GM12874 (cell line): ENCODE measurements at regions not wholly inside any gene's neighbourhood (a gene's known extent, or its start where the extent isn't known, plus 50 kb on each side); places are given as distances from the start of the nearest gene placed in this dataset.

Experiments
- CTCF ChIP-seq: IDR thresholded peaks from 2 replicates; pipeline ENCODE4 v1.5.1; 2011; ENCODE audit warnings: low read depth, mild to moderate bottlenecking, control low read depth, low read length, moderate library complexity; ENCODE audit not compliant: insufficient read depth

DNA sequence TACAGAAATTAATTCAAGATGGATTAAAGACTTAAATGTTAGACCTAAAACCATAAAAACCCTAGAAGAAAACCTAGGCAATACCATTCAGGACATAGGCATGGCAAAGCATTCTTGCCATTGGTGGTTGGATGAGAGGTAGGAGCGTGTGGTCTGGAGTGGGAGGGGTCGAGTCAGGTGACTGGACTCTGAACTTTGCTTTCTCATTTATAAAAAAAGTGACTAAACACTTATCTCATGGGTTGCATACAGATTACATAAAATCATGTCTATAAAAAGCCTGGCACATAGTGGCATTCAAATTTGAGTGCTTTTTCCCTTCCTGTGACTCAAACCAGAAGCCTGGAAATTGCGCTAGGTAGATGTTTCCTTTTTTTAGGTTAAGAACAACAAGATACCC lies 159.7 kb upstream of the SHISA6 start:
- TF ChIP-seq CTCF: no peak

- TF ChIP-seq CTCF: no peak
These were observed 163.3 kb upstream of the SHISA6 start for GRCh38 chr17:11077673-11078072.

DNA sequence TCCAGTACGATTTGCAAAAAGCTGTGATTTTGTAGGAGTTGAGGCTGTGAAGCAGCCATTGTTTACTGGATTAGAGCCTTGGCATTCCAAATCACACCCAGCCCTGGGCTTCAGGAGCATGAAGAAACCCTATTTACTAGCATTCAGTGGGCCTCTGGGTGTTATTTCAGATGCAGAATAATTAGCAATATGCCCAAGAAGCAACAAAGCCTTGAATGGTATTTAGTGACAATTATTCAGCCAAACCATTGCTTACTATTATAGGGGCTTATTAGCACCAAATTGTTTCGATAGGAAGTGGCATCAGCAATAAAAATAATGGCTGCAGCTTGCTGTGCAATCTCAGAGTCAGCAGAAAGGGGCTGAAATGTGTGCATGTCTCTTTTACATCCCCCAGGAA lies 166.6 kb upstream of the SHISA6 start:
- TF ChIP-seq CTCF: no peak

GRCh38 chr17:11056926-11057325 lies 184.1 kb upstream of the SHISA6 start:
- TF ChIP-seq CTCF: no peak

DNA sequence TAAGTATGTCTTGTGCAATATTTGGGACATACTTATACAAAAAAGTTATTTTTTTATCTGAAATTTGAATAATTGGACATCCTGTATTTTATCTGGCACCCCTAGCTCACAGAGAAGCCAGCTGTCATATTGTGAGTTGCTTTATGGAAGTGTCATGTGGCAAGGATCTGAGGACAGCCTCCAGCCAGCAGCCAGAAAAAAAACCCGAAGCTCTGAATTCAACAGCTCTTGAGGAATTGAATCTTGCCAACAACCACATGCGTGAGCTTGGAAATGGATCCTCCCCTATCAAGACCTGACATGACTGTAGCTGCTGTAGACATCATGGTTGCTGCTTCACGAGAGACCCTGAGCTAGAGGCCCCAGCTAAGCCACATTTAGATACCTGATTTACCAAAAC lies 187.2 kb upstream of the SHISA6 start:
- TF ChIP-seq CTCF: no peak

- TF ChIP-seq CTCF: no peak
These were observed 191.5 kb upstream of the SHISA6 start for GRCh38 chr17:11049539-11049938.

DNA sequence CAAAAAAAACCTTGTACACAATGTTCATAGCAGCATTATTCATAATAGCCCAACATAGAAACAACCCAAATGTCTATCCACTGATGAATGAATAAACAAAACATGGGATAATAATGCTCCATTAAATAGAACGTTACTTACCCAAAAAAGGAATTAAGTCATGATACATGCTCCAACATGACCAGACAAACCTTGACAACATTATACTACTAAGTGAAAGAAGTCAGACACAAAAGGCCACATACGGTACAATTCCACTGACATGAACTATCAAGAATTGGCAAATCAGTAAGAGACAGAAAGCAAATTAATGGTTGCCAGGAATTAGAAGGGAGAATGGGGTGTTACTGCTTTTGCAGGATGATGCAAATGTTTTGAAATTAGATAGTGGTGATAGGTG lies 193.8 kb upstream of the SHISA6 start:
- TF ChIP-seq CTCF: no peak

GRCh38 chr17:11039342-11039741 lies 201.5 kb upstream of the PIRT start:
- TF ChIP-seq CTCF: no peak
